Mucosa of gallbladder (tissue), 1 donor: ENCODE measurements at regions not wholly inside any gene's neighbourhood (a gene's known extent, or its start where the extent isn't known, plus 50 kb on each side); places are given as distances from the start of the nearest gene placed in this dataset.

ENCODE experiments used
- DNase-seq: peaks from one replicate; pipeline ENCODE4 v3.0.0-alpha.2; 2020; ENCODE audit warnings: low spot score
- donor health status: DM: no; HTN: no; CAD: no.

- no peak for DNase-seq
Observed at GRCh38 chr2:239905884-239906654, 119.1 kb downstream of the NDUFA10 start.

GRCh38 chr2:239905306-239905705 is 119.8 kb downstream of the NDUFA10 start:
- no peak for DNase-seq

GRCh38 chr2:239904496-239904895 is 120.6 kb downstream of the NDUFA10 start:
- DNase-seq, result no peak

- DNase-seq, result no peak
Observed at GRCh38 chr2:239903803-239904202, 121.3 kb downstream of the NDUFA10 start.

GRCh38 chr2:239903210-239903609 is 121.9 kb downstream of the NDUFA10 start:
- no peak for DNase-seq

GRCh38 chr2:239902749-239903201 is 122.4 kb downstream of the NDUFA10 start:
- no peak for DNase-seq

GRCh38 chr2:239898292-239898925 is 126.7 kb downstream of the NDUFA10 start:
- DNase-seq, result no peak

- no peak for DNase-seq
Observed at GRCh38 chr2:239897596-239898235, 127.4 kb downstream of the NDUFA10 start.

GRCh38 chr2:239896075-239896474 is 129.1 kb downstream of the NDUFA10 start:
- DNase-seq, result no peak

GRCh38 chr2:239895669-239896068 is 129.5 kb downstream of the NDUFA10 start:
- DNase-seq, result no peak

GRCh38 chr2:239895116-239895515 is 130.0 kb downstream of the NDUFA10 start:
- DNase-seq, result no peak

- no peak for DNase-seq
Observed at GRCh38 chr2:239894276-239894675, 130.9 kb downstream of the NDUFA10 start.

- DNase-seq, result no peak
Observed at GRCh38 chr2:239893236-239893515, 132.0 kb downstream of the NDUFA10 start.

GRCh38 chr2:239892441-239893235 is 132.5 kb downstream of the NDUFA10 start:
- DNase-seq, result no peak

GRCh38 chr2:239891698-239892097 is 133.4 kb downstream of the NDUFA10 start:
- DNase-seq, result no peak

- DNase-seq, result no peak
Observed at GRCh38 chr2:239890206-239890746, 134.9 kb downstream of the NDUFA10 start.

- no peak for DNase-seq
Observed at GRCh38 chr2:239889641-239890121, 135.5 kb downstream of the NDUFA10 start.

- no peak for DNase-seq
Observed at GRCh38 chr2:239887604-239888003, 137.5 kb downstream of the NDUFA10 start.

GRCh38 chr2:239886781-239887180 is 138.4 kb downstream of the NDUFA10 start:
- no peak for DNase-seq

- no peak for DNase-seq
Observed at GRCh38 chr2:239884875-239885274, 140.3 kb downstream of the NDUFA10 start.

- no peak for DNase-seq
Observed at GRCh38 chr2:239884051-239884405, 141.1 kb downstream of the NDUFA10 start.
